Stimulated activated CD4-positive, alpha-beta T cell treated with anti-CD3 and anti-CD28 coated beads, Interleukin-2, amount 100 ng/mL, for 24 hours (primary cell): ENCODE measurements at regions not wholly inside any gene's neighbourhood (a gene's known extent, or its start where the extent isn't known, plus 50 kb on each side); places are given as distances from the start of the nearest gene placed in this dataset.
"Not testable (repeated sequence)": the region's sequence is repeated elsewhere in the genome, so short reads cannot be mapped to it uniquely, and the experiment has no call there.

Experiments
- DNase-seq, 2 donors: peaks; one replicate each; pipeline ENCODE4 v3.0.0-alpha.2; 2020

DNA sequence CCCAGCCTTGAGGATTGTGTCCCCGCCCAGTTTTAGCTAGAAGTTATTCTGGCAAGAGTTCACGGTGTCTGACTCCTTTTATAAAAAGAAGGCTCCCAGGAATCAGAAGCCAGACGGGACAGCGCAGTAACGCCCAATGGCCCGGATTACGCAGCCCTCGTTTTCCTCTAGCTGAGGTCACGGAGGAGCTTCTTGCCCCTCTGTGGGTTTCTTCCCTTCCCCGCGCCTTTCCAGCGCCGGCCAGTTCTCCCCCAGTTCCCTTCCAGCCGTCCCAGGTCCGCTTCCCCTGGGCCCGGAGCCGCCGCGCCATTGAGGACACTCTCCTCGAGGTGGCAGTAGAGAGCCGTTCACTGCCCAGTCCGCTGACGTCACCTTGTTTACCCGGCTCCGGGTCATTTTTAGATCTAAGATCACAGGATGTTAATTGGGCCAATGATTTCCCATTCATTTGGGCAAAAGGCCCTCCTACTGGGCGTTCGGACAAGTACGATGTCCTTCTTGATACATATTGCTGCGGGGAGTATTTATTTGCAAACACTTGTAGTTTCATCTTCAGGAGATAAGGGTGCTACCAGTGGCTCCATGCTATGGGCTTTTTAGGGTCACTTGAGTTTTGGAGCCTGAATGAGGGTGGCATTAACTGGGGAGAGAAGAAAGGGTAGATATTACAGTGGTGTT is 81.5 kb upstream of the PPM1B start:
- DNase-seq, result peak; percentile 89 to 90

DNA sequence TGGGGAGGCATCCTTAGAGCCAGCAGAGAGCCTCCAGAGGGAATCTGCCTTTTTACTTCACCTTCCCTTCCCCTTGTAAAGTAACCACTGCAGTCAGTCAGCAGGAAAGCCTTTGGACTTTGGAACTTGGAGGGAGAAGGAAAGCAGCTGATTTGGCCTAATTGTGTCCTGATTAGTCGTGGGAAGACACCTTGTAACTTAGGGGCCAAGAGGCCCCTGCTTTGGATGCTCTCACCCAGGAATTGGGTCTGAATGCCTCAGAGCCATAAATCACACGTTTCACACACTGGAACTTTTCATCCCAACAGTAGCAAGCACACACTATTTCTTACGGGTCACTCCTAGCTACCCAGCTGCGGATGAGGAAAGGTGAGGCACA is 81.0 kb upstream of the PPM1B start:
- no peak for DNase-seq

DNA sequence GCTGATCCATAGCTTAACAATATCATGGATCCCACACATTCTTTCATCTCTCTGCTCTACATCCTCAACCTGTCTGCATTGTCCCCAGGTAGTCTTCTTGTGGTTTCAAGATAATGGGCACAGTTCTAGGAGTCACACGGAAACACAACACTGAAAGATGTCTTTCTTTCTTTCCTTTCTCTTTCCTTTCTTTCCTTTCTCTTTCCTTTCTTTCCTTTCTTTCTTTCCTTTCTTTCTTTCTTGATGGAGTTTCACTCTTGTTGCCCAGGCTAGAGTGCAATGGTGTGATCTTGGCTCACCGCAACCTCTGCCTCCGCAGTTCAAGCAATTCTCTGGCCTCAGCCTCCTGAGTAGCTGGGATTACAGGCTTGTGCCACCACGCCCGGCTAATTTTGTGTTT is 76.2 kb upstream of the PPM1B start:
- DNase-seq, result not testable (repeated sequence)

DNA sequence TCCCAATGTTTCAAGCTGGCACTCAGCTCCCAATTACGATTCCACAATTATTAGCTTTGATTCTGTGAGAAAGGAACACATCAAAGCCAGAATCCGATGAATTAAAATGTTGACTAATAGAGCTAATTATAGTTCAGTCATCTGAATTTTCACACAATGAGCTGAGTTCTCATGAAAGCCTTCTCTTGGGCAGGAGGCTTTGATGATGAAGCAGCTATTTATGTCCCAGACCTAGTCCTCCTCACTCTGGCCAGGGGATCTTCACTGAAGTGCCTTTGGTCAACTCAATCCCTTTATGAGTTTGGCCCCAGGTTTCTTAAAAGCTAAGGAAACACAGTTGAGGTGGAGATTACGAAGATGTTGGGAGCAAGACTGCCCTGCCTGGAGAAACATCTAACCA is 74.7 kb upstream of the PPM1B start:
- DNase-seq, result no peak

DNA sequence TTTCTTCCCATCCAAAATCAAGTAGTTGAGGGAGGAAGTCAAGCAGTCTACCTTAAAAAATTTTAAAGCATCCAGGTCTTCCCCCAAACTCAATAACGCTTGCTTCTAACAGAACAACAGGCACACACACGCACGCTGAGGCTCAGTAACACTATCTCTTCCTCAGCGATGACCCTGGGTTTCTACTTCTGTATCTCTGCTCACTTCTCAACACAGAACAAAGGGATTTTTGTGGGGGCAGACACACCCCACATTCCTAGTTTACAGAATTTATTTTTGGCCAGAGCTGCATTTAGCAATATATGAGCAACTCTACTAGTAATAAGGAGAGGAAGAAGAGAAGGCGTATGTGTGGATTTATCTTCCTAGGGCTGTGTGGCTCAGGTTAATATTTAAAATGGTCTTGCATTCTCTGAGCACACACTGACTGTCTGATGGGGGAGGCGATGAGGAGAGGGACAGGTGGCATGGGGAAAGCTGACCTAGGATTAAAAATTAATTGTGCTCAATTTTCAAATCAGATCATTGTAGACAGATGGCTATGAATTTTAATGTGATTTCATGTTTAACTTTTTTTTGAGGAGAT is 71.3 kb upstream of the PPM1B start:
- no peak for DNase-seq

DNA sequence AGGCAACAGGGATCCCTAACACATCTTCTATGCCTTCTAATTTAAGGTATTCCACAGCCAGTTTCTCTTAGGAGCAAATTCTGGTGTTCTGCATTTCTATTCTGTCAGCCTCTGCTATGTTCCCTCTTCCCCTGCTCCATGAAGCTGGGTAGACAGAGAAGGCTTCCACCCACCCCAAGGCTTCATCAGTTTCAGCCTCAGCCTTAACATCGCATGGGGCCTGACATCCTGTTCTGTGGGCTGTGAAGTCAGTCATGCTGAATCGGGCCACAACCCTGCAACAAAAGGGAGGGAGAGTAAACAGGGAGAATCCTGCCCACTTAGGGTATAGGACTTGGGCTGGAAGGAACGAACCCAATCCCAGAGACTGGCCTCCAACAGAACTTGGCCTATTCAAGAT is 70.6 kb upstream of the PPM1B start:
- DNase-seq, result no peak

DNA sequence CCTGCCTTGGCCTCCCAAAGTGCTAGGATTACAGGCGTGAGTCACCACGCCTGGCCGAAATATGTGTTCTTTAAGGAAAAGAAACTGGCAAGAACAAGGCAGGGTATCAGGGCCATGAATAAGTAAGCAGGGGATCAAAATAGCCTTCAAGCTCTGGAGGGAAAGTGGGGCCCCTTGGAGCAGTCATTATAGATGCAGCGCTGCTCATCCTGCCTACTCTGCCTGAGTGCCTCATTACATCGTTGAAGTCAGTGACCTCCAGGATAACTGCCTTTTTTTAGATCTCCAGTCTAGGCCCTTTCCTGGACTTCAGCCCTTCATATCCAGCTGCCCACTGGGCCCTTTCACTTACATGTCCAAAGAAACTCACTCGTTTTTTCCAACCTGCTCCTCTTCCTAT is 69.8 kb upstream of the PPM1B start:
- DNase-seq, result no peak

DNA sequence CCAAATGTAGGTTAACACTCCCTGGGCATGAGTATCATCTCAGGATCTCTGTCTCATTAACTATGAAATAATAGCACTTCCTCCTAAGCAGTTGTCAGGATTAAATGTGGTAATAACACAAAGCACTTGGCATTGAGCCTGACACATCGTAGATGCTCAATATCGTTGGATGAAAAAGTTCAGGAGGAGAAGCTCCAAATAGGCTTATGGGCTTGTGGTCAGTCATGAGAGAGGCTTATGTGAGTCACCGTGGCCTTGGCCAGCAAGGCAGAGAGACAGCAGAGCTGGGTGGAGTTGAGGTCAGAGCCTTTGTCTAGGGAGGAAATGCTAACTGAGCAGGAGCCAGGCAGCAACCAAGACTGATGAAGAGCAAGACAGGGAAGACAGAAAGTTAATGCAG is 68.3 kb upstream of the PPM1B start:
- DNase-seq, result no peak

DNA sequence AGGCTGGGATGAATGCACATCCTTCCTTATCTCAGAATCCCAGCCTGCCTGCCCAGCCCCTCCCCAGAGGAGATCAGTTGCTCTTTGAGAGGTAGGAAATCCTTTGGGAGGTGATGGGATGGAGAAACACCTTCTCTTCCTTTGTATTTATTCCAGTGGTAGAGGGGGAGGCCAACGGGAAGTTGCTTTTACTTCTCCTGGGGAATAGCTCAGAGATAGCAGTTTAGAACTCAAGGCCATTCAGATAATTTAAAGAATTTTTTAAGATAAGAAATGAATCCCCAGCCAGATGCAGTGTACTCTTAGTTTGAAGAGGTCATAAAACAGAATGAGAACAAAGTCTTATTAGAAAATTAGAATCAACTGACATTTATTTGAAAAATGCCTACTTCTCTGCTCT is 67.4 kb upstream of the PPM1B start:
- no peak for DNase-seq

DNA sequence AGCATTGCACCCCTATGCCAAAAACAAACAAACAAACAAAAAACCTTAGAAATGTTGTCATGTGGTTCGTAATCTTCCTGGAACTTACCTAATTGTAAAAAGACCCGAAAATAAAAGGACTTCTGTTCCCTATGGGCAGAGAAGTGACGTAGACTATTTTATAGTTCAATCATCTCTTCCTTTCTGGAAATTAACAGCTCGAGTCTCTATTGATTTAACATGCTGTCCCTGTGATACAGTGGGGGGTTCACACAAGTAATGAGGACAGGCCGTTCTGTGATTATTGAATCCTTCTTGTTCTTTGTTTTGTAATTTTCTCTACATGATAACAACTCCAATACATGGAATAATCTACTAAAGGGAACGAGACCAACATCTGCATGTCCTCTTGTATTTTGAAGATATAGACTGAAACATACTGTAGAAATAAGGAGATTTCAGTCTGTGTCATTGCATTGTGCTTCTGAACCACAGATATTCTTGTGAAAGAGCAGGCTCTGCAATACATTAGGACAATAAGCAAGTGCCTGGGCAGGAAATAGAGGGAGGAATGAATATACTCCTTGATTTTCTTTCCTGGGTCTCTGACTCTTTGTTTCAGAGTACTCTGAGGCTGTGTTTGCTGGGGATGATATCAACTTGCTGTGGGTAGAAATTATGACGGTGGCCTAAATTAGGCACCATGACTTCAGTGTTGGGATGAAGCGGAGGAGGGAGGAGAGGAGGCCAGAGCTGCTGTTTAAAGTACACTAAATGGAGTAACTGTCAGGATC is 65.7 kb upstream of the PPM1B start:
- no peak for DNase-seq

DNA sequence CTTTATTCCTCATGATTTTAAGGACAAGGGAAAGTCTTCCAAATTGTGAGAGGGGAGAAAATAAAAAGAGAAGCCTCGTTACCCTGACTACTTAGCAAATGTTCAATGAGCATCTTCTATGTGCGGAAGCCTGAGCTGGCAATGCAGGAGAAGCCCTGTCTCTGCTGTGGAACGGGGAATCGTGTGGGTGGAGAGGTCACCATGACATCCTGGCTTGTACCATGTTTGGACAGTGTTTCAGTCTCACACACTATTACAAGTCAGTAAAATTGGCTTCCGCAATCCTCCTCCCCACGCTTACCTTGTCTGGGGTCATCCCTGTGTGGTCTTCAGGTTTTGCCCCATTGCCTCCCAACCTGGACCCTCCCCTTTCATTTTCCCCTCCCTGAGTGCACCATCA is 65.0 kb upstream of the PPM1B start:
- no peak for DNase-seq

DNA sequence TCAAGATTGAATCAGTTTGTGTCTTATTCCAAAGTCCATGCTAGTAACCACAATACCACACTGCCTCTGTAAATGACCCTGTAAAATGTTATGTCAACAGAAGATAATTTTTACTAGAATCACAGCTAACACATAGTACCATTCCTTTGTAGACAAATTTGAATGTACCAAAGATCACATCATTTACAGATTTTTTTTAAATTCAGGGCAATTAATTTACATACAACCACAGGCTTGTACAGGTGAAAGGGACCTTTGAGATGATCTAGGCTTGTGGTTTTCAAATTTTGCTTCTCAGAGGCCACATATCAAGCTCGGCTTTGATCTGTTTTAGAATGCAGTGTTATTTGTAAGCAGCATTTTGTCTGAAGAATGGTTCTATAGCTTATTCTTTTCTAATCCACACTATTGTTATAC is 63.8 kb upstream of the PPM1B start:
- no peak for DNase-seq

DNA sequence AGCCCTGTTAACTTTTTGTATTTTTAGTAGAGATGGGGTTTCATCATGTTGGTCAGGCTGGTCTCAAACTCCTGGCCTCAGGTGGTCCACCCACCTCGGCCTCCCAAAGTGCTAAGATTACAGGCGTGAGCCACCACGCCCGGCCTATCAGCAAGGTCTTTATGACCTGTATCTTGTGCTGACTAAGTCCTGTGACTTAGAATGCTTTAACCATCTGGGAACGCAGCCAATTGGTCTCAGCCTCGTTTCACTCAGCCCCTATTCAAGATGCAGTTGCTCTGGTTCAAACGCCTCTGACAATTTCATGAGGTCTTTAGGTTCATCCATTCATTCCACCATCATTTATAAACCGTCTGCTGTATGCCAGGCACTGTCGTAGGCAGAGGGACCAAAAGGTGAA is 62.2 kb upstream of the PPM1B start:
- not testable (repeated sequence) for DNase-seq

DNA sequence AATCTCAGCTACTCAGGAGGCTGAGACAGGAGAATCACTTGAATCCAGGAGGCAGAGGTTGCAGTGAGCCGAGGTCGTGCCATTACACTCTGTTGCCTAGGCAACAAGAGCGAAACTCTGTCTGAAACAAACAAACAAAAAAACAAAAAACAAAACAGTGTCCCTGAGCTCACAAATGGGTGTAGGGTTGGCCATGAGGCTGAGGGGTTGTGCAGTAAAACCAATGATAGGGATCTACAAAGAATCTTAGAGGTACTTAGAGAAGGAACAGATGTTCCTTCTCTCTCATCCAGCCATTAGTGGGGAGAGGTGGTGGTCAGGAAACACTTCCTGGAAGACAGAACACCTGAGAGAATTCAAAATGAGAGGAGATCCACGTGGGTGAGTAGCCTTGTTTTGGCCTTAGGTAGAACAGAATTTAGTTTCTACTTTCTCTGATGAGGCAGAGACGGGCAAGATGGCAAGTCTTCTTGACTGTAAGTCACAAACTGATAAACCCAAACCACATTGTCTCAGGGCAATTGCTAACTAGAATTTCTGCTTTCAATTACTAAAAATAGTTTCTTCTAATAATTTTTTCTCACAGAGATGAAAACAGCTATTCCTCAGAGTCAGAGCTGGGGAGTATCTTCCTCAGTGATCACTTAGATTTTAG is 61.5 kb upstream of the PPM1B start:
- DNase-seq, result no peak

DNA sequence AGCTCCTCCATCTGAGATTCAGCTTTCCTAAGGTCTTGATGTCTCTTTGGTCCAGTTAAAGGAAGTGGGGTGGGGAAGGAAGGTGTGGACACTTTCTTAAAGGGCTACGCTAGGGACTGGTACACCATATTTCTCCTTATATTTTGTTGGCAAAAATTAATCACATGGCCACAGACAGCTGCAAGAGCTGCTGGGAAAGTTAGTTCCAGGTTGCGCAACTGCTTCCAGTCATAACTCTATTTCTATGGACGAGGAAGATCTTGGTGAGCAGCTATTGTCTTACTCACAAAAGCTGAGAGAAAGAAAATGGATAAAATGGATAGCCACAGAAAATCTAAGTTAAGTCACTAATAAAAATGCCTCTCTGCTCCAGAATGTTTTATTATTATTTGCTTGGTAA is 60.7 kb upstream of the PPM1B start:
- DNase-seq, result no peak

DNA sequence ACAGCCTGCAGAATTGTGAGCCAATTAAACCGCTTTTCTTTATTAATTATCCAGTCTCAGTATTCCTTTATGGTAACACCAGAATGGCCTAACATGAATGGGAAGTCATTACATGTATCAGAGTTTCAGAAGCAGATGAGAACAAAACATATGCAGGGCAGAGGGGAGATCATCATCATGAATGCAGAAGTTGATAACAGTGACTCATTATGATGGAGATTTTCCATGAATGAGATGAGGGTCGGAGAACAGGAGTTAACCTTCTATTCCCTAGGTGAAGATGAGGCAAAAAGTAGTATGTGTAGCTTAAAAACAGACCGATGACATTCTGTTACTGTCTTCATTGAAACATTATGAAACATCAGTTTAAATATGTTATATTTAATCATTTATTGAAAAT is 59.5 kb upstream of the PPM1B start:
- no peak for DNase-seq

DNA sequence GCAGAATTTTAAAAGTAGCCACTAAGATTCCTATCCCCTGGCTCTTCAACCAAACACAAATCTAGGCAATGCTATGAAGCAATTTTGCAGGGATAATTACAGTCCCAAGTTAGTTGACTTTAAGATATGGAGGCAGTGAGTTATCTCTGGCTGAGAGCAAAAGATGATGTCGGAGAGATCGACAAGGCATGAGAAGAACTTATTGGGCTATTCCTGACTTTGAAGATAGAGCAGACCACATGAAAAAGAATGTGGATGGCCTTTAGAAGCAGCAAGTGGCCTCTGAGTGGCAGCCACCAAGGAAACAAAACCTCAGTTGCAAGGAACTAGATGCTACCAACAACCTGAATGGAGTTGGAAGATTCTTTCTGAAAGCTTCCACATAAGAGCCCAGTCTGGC is 58.2 kb upstream of the PPM1B start:
- DNase-seq, result no peak

DNA sequence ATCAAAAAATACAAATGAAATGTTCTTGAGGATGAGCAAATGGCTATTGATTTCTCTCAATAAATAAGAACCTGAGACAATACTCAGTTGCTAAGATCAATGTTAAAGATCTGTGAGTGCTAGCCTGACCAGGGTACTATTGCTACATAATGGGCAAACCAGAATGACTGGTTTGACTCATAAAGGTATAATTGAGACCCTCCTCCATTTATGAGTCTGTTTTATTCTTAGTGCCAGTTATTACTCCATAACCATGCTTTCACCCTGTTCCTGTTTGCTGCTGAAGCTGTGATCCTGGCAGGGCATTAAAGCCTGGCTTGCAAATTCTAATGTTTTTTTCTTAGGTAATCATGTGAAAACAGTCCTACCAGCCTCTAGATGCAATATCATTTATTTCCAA is 56.6 kb upstream of the PPM1B start:
- DNase-seq, result no peak

DNA sequence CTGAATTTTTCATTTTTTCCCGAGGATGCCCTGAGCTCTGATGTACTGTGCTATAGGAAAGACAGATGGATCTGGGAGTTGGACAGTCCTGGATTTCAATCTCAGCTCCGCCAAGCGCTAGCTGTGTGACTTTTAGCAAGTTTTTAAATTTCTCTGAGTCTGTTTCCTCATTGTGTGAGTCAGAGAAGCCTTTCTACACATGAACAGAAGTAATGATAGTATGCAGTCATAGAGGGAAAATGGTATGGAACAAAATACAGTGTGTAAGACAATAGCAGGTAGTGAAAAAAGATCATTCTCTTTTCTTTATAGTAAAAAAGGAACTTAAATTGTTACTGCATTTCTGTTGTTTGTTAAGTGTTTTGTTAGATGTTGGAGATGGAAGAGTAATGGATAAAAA is 52.4 kb upstream of the PPM1B start:
- DNase-seq, result no peak

DNA sequence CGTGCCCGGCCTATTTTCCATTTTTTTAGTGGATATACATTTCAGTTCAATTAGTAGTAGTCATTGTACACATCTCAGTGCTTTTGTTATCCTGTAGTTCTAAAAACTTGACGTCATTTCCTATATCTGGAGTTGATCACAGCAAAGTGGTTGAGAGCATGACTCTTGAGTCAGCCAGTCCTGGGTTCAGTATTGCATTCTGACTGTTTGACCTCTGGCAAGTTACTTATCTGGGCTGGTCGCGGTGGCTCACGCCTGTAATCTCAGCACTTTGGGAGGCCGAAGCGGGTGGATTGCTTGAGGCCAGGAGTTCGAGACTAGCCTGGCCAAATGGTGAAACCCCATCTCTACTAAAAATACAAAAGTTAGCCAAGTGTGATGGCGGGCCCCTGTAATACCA is 50.4 kb upstream of the PPM1B start:
- peak in 1 of 2 donors; percentile 15 for DNase-seq
